Esophagus squamous epithelium (tissue), 4 donors: ENCODE measurements at regions not wholly inside any gene's neighbourhood (a gene's known extent, or its start where the extent isn't known, plus 50 kb on each side); places are given as distances from the start of the nearest gene placed in this dataset.

Source experiments
- CTCF ChIP-seq, 6 experiments: fragments of 450-650 bp in 4 of 6; fragments of 200-600 bp in 2 of 6; sonication (generic) in 2 of 6; IDR thresholded peaks; one replicate each; pipeline ENCODE4 v1.5.1; 2016 to 2019; ENCODE audit warnings: antibody characterized with exemption in 6 of 6, mild to moderate bottlenecking in 4 of 6, moderate library complexity in 4 of 6
- POLR2A ChIP-seq, 4 donors: fragments of 450-650 bp; IDR thresholded peaks; one replicate each; pipeline ENCODE4 v1.6.1; 2017; ENCODE audit warnings: antibody characterized with exemption in 4 of 4, mild to moderate bottlenecking in 4 of 4, moderate library complexity in 3 of 4

DNA sequence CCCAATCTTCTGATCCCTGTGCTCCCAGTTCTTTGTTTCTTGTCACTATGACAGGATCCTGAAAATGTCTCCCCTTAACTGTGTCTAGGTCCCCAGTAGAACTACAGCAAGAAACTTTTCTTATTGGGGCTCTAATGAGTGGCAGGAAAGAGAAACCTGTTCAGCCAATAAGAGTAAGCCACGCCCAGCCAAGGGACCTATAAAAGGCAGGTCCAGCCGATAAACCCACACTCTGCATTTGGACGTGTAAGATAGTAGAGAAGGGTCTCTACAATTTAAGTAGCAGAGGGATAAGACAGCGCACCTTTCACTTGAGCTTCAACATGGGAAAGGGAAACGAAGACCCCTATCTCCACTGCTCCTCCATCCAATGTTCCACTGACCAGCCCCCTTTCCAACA, 149.9 kb downstream of the LMLN start:
- TF ChIP-seq POLR2A (IDR thresholded peaks at IDR 0.05) (no peak), CTCF (IDR thresholded peaks at IDR 0.05) (no peak)
